SK-N-DZ (cell line): ENCODE measurements at regions not wholly inside any gene's neighbourhood (a gene's known extent, or its start where the extent isn't known, plus 50 kb on each side); places are given as distances from the start of the nearest gene placed in this dataset.
"Not testable (repeated sequence)": the region's sequence is repeated elsewhere in the genome, so short reads cannot be mapped to it uniquely, and the experiment has no call there.

ENCODE experiments used
- DNase-seq: peaks from one replicate; pipeline ENCODE4 v3.0.0-alpha.2; 2015; ENCODE audit warnings: low spot score

- DNase-seq, result no peak
Observed at GRCh38 chr16:64362193-64362592, 759.7 kb downstream of the CDH11 start.

GRCh38 chr16:64361753-64362152 is 760.1 kb downstream of the CDH11 start:
- no peak for DNase-seq

GRCh38 chr16:64358291-64358690 is 763.6 kb downstream of the CDH11 start:
- no peak for DNase-seq

GRCh38 chr16:64356267-64356666 is 765.6 kb downstream of the CDH11 start:
- no peak for DNase-seq

GRCh38 chr16:64352246-64352645 is 769.6 kb downstream of the CDH11 start:
- DNase-seq, result no peak

GRCh38 chr16:64351121-64351520 is 770.7 kb downstream of the CDH11 start:
- DNase-seq, result no peak

GRCh38 chr16:64346080-64346479 is 775.8 kb downstream of the CDH11 start:
- DNase-seq, result no peak

GRCh38 chr16:64345142-64345541 is 776.7 kb downstream of the CDH11 start:
- no peak for DNase-seq

- DNase-seq, result not testable (repeated sequence)
Observed at GRCh38 chr16:64343820-64344443, 777.9 kb downstream of the CDH11 start.

- no peak for DNase-seq
Observed at GRCh38 chr16:64343061-64343819, 778.6 kb downstream of the CDH11 start.

- not testable (repeated sequence) for DNase-seq
Observed at GRCh38 chr16:64341336-64341735, 780.5 kb downstream of the CDH11 start.

GRCh38 chr16:64339052-64339770 is 782.7 kb downstream of the CDH11 start:
- DNase-seq, result no peak

- DNase-seq, result no peak
Observed at GRCh38 chr16:64321881-64322280, 800.0 kb downstream of the CDH11 start.

- DNase-seq, result no peak
Observed at GRCh38 chr16:64321066-64321465, 800.8 kb downstream of the CDH11 start.

GRCh38 chr16:64317601-64318000 is 804.3 kb downstream of the CDH11 start:
- DNase-seq, result no peak

- DNase-seq, result no peak
Observed at GRCh38 chr16:64313726-64314125, 808.1 kb downstream of the CDH11 start.

GRCh38 chr16:64312980-64313379 is 808.9 kb downstream of the CDH11 start:
- DNase-seq, result no peak

- no peak for DNase-seq
Observed at GRCh38 chr16:64312292-64312691, 809.6 kb downstream of the CDH11 start.

GRCh38 chr16:64311241-64311640 is 810.6 kb downstream of the CDH11 start:
- DNase-seq, result no peak

GRCh38 chr16:64309398-64310110 is 812.3 kb downstream of the CDH11 start:
- DNase-seq, result no peak

- no peak for DNase-seq
Observed at GRCh38 chr16:64308721-64309120, 813.1 kb downstream of the CDH11 start.

- DNase-seq, result no peak
Observed at GRCh38 chr16:64307431-64307830, 814.4 kb downstream of the CDH11 start.
